Astrocyte of the spinal cord (primary cell): ENCODE measurements at regions not wholly inside any gene's neighbourhood (a gene's known extent, or its start where the extent isn't known, plus 50 kb on each side); places are given as distances from the start of the nearest gene placed in this dataset.

Experiments used
- DNase-seq: peaks from one replicate; pipeline ENCODE4 v3.0.0; 2011; ENCODE audit warnings: low read depth, low spot score
- H3K4me3 ChIP-seq: 2 replicates; pipeline ENCODE4 v1.5.1; 2011; ENCODE audit warnings: low read depth, mild to moderate bottlenecking, low read length, moderate library complexity
- in situ Hi-C: cut with HindIII; loops from 2 replicates; pipeline ENCODE4 v1.10.0; 2017; ENCODE audit warnings: low sequenced_read_pairs
- TF ChIP-seq, protein P1 (sequence below): IDR thresholded peaks from 2 replicates; pipeline ENCODE4 v1.5.1; 2012; ENCODE audit warnings: low read depth, mild to moderate bottlenecking, low read length, inconsistent platforms

DNA sequence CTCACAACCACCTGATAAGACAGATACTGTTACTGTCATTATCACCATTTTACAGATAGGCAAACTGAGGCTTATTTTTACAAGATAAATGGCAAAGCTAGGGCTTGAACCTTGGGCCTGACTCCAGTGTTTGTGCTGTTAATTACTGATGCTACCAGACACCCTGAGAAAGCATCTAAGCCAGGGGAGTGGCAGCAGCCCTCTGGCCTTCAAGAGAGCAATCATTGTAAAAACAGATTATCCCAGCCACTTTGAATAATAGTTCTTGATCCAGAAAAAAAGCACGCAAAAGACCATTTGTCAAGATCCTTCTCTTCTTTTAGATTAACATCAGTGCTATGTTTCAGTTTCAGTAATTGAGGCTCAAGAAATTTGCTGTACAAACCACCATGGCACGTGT, 109.5 kb downstream of the PLCE1 start:
- in situ Hi-C loops = no loop called here
- TF ChIP-seq, protein P1, sequence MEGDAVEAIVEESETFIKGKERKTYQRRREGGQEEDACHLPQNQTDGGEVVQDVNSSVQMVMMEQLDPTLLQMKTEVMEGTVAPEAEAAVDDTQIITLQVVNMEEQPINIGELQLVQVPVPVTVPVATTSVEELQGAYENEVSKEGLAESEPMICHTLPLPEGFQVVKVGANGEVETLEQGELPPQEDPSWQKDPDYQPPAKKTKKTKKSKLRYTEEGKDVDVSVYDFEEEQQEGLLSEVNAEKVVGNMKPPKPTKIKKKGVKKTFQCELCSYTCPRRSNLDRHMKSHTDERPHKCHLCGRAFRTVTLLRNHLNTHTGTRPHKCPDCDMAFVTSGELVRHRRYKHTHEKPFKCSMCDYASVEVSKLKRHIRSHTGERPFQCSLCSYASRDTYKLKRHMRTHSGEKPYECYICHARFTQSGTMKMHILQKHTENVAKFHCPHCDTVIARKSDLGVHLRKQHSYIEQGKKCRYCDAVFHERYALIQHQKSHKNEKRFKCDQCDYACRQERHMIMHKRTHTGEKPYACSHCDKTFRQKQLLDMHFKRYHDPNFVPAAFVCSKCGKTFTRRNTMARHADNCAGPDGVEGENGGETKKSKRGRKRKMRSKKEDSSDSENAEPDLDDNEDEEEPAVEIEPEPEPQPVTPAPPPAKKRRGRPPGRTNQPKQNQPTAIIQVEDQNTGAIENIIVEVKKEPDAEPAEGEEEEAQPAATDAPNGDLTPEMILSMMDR = no peak

DNA sequence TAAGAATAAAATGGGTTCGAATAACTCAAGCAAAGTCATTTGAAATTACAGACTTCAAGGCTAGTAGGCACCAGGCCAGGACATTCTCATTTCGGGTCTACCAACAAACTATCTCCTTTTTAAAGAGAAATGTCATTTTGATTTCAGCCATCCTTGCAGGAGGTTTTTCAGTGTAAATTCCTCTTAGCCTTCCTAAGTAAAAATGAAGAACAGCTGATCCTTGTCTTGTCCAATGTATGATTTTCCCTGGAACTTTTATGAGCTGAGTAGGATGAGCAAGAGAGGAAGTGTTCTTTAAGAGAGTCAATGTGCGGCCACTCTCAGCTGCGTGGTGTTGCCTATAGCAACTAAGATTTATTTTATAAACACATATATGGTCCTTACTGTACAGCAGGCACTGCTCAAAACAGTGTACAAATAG, 110.1 kb downstream of the PLCE1 start:
- H3K4me3 ChIP-seq = no peak overlapping the region
- in situ Hi-C loops = no loop called here
- DNase-seq = peak; percentile 80
- TF ChIP-seq, protein P1 = no peak

More for the DNA sequence above, 109.5 kb downstream of the PLCE1 start:
- H3K4me3 ChIP-seq = no peak overlapping the region
- DNase-seq = no peak

DNA sequence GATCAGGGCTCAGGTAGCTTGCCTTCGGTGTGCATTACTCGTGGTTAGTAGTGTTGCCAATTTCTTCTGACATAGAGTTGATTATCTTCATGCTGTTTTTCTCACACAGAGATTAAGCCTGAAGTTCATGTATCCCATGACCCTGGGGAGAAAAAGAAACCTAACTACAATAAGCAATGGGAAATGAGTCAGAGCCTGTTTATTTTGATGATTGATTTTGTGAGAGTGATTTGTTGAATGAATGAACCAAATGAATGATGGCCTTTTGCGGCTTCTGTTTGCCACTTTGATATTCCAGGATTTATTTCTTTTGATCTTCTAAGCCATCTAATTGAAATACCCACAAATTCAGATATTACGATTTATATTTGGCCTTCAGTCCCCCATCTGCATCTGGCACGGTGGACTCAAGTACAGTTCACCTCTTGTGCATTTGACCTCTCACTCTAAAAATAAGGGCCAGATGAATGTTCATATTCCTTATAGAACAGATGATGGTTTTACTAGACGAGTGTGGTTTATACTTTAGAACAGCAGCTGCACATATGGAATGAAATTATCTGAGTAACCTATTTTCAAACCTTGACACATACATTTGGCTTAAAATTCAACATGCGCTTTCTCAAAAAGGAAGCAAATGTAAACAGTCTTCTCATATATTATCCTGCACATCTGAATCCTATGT, 110.7 kb downstream of the PLCE1 start:
- TF ChIP-seq, protein P1 = no peak
- in situ Hi-C loops = no loop called here
- peak; percentile 45 for DNase-seq
- no peak overlapping the region for H3K4me3 ChIP-seq

DNA sequence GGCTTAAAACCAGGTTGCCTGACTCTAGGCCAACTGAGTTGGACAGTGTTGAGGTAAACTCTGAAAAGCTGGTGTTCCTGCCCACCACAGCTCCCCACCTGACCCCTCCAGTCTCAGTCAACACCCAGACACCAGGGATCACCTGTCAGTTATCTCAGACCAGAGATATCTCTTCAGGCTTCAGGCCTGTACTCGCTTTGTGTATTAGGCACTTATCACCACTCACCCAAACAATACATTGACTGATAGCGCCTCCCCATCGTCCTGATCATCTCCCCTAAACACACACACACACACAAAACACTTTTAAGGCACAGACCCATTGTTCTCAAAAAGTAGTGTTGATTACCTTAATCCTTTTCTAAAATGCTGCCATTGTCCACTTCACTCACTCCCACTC, 111.5 kb downstream of the PLCE1 start:
- in situ Hi-C loops = no loop called here
- DNase-seq = no peak
- no peak overlapping the region for H3K4me3 ChIP-seq
- TF ChIP-seq, protein P1 = no peak

DNA sequence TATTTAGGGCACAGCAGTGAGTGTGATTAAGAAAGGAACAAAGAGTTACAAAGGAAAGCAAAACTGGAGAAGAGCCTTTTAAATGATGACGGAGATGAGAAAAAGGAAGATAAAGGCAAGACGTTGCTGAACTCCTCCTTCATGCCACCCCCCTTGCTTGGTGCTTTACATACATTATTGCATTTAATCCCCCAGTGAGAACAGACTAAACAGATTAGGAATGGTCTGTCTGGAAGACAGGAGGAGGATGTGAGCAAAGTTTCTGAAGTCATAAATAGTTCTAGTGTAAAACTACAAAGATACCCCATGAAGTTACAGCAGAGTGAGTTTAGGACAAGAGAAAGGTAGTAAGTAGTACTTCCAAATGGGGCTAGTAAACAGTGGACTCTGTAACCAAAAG, 113.5 kb downstream of the PLCE1 start:
- DNase-seq = no peak
- TF ChIP-seq, protein P1 = no peak
- no peak overlapping the region for H3K4me3 ChIP-seq
- in situ Hi-C loops = no loop called here

DNA sequence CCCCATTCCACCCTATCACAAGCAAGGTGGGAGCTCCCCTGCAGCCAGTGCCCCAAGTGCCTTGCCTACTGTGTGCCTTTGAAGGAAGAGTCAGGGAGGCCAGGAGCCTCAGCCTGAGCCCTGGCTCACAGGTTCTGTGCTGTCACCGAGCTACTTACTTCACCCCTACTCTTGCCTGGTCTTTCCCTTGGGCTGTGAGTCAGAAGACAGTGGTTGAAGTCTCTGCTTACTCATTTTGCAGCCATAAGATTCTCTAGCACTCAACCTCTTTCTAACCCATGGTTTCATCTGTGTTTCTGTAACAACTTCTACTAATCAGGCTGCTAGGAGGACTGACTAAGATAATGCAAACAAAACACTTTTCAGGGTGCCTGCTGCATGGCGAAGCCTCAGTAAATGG, 114.5 kb downstream of the PLCE1 start:
- TF ChIP-seq, protein P1 = no peak
- in situ Hi-C loops = no loop called here
- peak; percentile 85 for DNase-seq
- no peak overlapping the region for H3K4me3 ChIP-seq
